NT2/D1 (cell line): ENCODE measurements at regions not wholly inside any gene's neighbourhood (a gene's known extent, or its start where the extent isn't known, plus 50 kb on each side); places are given as distances from the start of the nearest gene placed in this dataset.

Experiments
- SUZ12 ChIP-seq: IDR thresholded peaks from 2 replicates; pipeline ENCODE4 v1.6.1; 2011; ENCODE audit not compliant: insufficient read length, insufficient read depth; ENCODE audit errors: extremely low read depth
- YY1 ChIP-seq: IDR thresholded peaks from 2 replicates; pipeline ENCODE4 v1.6.1; 2011; ENCODE audit not compliant: insufficient read length, insufficient read depth
- ZNF274 ChIP-seq: IDR thresholded peaks from 2 replicates; pipeline ENCODE4 v1.6.1; 2011; ENCODE audit warnings: mild to moderate bottlenecking, low read depth, low read length

GRCh38 chr2:120433816-120434290, 87.9 kb downstream of the INHBB start:
- TF ChIP-seq YY1: no peak
- no peak for TF ChIP-seq ZNF274
- TF ChIP-seq SUZ12: no peak
